GM12872 (cell line): ENCODE measurements at regions not wholly inside any gene's neighbourhood (a gene's known extent, or its start where the extent isn't known, plus 50 kb on each side); places are given as distances from the start of the nearest gene placed in this dataset.

ENCODE experiments used
- TF ChIP-seq, protein P1 (sequence below): IDR thresholded peaks from 3 replicates; pipeline ENCODE4 v1.5.1; 2011; ENCODE audit warnings: low read depth, mild to moderate bottlenecking, low read length, moderate library complexity; ENCODE audit not compliant: insufficient read depth

DNA sequence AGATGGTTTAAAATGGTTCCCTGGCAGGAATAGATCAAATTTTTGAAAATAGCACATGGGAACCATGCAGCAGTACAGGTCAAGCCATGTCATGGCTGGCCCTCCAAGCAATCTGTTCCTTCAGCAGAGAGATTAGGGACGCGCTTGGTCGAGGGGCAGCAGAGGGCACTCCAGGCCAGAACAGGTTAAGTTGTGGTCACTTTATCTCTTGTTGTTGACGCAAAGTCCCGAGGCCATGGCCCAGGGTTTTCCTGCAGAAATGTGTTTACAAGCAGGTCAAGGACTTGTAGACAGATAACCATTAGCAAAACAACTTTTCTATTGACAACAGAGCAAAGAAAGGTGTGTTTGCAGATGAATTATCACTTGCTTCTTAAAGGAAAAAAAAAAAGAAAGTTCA lies 570.0 kb upstream of the NR2F2 start:
- TF ChIP-seq, protein P1, sequence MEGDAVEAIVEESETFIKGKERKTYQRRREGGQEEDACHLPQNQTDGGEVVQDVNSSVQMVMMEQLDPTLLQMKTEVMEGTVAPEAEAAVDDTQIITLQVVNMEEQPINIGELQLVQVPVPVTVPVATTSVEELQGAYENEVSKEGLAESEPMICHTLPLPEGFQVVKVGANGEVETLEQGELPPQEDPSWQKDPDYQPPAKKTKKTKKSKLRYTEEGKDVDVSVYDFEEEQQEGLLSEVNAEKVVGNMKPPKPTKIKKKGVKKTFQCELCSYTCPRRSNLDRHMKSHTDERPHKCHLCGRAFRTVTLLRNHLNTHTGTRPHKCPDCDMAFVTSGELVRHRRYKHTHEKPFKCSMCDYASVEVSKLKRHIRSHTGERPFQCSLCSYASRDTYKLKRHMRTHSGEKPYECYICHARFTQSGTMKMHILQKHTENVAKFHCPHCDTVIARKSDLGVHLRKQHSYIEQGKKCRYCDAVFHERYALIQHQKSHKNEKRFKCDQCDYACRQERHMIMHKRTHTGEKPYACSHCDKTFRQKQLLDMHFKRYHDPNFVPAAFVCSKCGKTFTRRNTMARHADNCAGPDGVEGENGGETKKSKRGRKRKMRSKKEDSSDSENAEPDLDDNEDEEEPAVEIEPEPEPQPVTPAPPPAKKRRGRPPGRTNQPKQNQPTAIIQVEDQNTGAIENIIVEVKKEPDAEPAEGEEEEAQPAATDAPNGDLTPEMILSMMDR: no peak

GRCh38 chr15:95761501-95762165 lies 568.9 kb upstream of the NR2F2 start:
- TF ChIP-seq, protein P1: no peak

DNA sequence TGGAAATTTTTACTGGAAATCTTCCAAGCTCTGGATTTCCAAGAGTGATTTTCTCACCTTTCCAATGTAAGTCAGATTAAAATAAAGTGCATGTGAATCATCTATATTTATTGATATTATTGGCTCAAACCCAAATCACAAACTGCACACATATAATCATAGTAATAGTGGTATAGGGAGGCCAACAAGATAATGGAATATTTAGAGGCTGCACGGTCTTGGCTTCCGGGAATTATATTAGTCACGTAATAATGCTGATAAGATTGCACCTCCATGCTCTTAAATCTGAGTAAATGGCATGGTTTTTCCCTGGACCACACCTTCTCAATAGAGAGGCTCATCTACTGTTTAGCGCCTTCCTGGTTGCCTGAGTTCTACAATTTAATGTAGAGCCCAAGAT lies 567.1 kb upstream of the NR2F2 start:
- TF ChIP-seq, protein P1: no peak

DNA sequence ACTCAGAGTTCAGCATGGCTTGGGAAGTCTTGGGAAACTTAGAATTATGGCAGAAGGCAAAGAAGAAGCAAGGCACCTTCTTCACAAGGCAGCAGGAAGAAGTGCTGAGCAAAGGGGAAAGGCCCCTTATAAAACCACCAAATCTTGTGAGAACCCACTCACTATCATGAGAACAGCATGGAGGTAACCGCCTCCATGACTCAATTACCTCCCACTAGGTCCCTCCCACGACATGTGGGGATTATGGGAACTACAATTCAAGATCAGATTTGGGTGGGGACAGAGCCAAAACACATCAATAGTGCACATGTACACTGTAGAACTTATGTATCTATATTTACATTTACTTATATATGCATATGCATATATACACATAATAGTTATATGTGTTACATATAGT lies 565.3 kb upstream of the NR2F2 start:
- TF ChIP-seq, protein P1: no peak

DNA sequence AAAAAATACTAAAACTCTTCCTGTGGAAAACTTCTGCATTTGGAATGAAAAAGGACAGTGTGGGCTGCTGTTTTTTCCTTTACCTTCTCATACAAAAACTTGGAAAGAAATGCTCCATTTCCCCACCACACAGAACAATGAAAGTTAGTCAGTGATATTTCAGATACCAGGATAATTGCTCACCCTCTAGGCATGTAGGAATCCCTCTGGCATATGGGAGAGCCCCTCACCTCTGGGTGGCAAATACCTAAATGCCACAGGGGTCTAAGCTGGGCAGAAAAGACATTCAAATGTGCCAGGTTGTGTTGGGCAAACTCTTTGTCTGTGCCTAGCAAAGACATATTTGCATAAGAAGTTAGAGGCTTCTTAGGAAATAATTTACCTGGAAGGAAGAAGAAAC lies 560.3 kb upstream of the NR2F2 start:
- TF ChIP-seq, protein P1: no peak

DNA sequence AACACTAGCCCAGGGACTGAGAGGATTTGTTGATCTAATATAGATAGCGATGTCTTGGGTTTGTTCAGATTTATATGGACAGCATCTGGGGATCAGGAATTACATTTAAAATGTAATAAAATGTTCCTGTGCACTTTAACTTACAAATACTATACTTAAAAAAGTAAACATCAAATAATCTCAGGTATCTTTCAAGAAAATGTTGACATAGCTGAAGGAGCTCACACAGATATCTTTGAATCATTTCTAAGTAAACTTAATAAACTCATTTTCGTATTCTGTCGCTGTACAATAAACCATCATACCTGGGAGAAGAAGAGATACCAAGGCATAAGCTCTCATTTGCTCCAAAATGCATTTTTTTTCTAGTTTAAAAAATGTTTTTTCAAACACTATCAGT lies 557.5 kb upstream of the NR2F2 start:
- TF ChIP-seq, protein P1: no peak

GRCh38 chr15:95784508-95784907 lies 546.0 kb upstream of the NR2F2 start:
- TF ChIP-seq, protein P1: no peak
